Neural crest cell (in vitro differentiated cells): ENCODE measurements at regions not wholly inside any gene's neighbourhood (a gene's known extent, or its start where the extent isn't known, plus 50 kb on each side); places are given as distances from the start of the nearest gene placed in this dataset.

Experiments used
- DNase-seq: peaks from one replicate; pipeline ENCODE4 v3.0.0; 2021; ENCODE audit warnings: low read depth, mixed read lengths, low spot score
- H3K27ac Mint-ChIP-seq: one replicate; pipeline ENCODE4 v1.8.0; 2021; ENCODE audit warnings: mild to moderate bottlenecking, mixed read lengths; ENCODE audit not compliant: unreplicated experiment
- H3K27me3 Mint-ChIP-seq: 2 replicates; pipeline ENCODE4 v1.8.0; 2021; ENCODE audit warnings: low read depth, mild to moderate bottlenecking, mixed read lengths
- H3K36me3 Mint-ChIP-seq: 2 replicates; pipeline ENCODE4 v1.8.0; 2021; ENCODE audit warnings: low read depth, mild to moderate bottlenecking, mixed read lengths
- H3K4me1 Mint-ChIP-seq: 2 replicates; pipeline ENCODE4 v1.8.0; 2021; ENCODE audit warnings: mixed read lengths
- H3K4me3 Mint-ChIP-seq: one replicate; pipeline ENCODE4 v1.8.0; 2021; ENCODE audit warnings: mild to moderate bottlenecking, mixed read lengths
- H3K9me3 Mint-ChIP-seq: 2 replicates; pipeline ENCODE4 v1.8.0; 2021; ENCODE audit warnings: mixed read lengths
- CTCF ChIP-seq: fragments of 200-600 bp; sonication (generic); conservative IDR thresholded peaks from 2 replicates; pipeline ENCODE4 v1.5.0; 2021; ENCODE audit warnings: antibody characterized with exemption, mild to moderate bottlenecking

- DNase-seq = no peak
Measured at GRCh38 chr21:22544747-22545146, 1546.5 kb downstream of the NCAM2 start.

GRCh38 chr21:22552390-22552789, 1554.2 kb downstream of the NCAM2 start:
- H3K4me1 Mint-ChIP-seq = no peaks in the 10 kb centered on the region
- no peaks in the 10 kb centered on the region for H3K9me3 Mint-ChIP-seq
- no peaks in the 10 kb centered on the region for H3K36me3 Mint-ChIP-seq
- no peak overlapping the region for H3K27ac Mint-ChIP-seq
- no peak for TF ChIP-seq CTCF
- DNase-seq = no peak
- H3K27me3 Mint-ChIP-seq = no peaks in the 10 kb centered on the region
- no peak overlapping the region for H3K4me3 Mint-ChIP-seq

More at GRCh38 chr21:22544747-22545146, 1546.5 kb downstream of the NCAM2 start:
- peaks cover 8% of the 10 kb centered on the region for H3K9me3 Mint-ChIP-seq
- TF ChIP-seq CTCF = no peak
- H3K4me3 Mint-ChIP-seq = no peak overlapping the region
- H3K27me3 Mint-ChIP-seq = no peaks in the 10 kb centered on the region
- peaks cover 2% of the 10 kb centered on the region for H3K36me3 Mint-ChIP-seq
- no peaks in the 10 kb centered on the region for H3K4me1 Mint-ChIP-seq
- H3K27ac Mint-ChIP-seq = no peak overlapping the region

- Mint-ChIP-seq H3K27me3 (no peaks in the 10 kb centered on the region), H3K27ac (no peak overlapping the region), H3K9me3 (no peaks in the 10 kb centered on the region), H3K4me3 (no peak overlapping the region), H3K36me3 (no peaks in the 10 kb centered on the region), H3K4me1 (no peaks in the 10 kb centered on the region)
- TF ChIP-seq CTCF = no peak
- DNase-seq = no peak
Measured at GRCh38 chr21:22554690-22555316, 1556.6 kb downstream of the NCAM2 start.

GRCh38 chr21:22556829-22557228, 1558.6 kb downstream of the NCAM2 start:
- Mint-ChIP-seq H3K27ac (no peak overlapping the region), H3K27me3 (no peaks in the 10 kb centered on the region), H3K36me3 (no peaks in the 10 kb centered on the region), H3K4me3 (no peak overlapping the region), H3K9me3 (peaks cover 4% of the 10 kb centered on the region), H3K4me1 (no peaks in the 10 kb centered on the region)
- DNase-seq = no peak
- no peak for TF ChIP-seq CTCF

- DNase-seq = no peak
- no peak for TF ChIP-seq CTCF
- peaks cover 4% of the 10 kb centered on the region for H3K9me3 Mint-ChIP-seq
- no peak overlapping the region for H3K4me3 Mint-ChIP-seq
- H3K27me3 Mint-ChIP-seq = no peaks in the 10 kb centered on the region
- no peaks in the 10 kb centered on the region for H3K4me1 Mint-ChIP-seq
- H3K36me3 Mint-ChIP-seq = no peaks in the 10 kb centered on the region
- no peak overlapping the region for H3K27ac Mint-ChIP-seq
Measured at GRCh38 chr21:22561946-22562345, 1563.7 kb downstream of the NCAM2 start.
